NT2/D1 (cell line): ENCODE measurements at regions not wholly inside any gene's neighbourhood (a gene's known extent, or its start where the extent isn't known, plus 50 kb on each side); places are given as distances from the start of the nearest gene placed in this dataset.

Experiments used
- DNase-seq: peaks from one replicate; pipeline ENCODE4 v3.0.0-alpha.2; 2011; ENCODE audit warnings: low read depth, low spot score
- H3K27me3 ChIP-seq: 2 replicates; pipeline ENCODE4 v1.6.0; 2011; ENCODE audit warnings: mild to moderate bottlenecking; ENCODE audit not compliant: insufficient read length, insufficient read depth
- H3K36me3 ChIP-seq: 2 replicates; pipeline ENCODE4 v1.6.1; 2011; ENCODE audit warnings: mild to moderate bottlenecking, low read length, mixed read lengths; ENCODE audit not compliant: insufficient read depth, insufficient read length
- H3K4me1 ChIP-seq: 2 replicates; pipeline ENCODE4 v1.5.1; 2011; ENCODE audit not compliant: insufficient read depth, insufficient read length
- H3K4me3 ChIP-seq: 2 replicates; pipeline ENCODE4 v1.5.1; 2011; ENCODE audit warnings: low read depth; ENCODE audit not compliant: insufficient read length
- H3K9ac ChIP-seq: 2 replicates; pipeline ENCODE4 v1.6.0; 2011; ENCODE audit warnings: low read depth; ENCODE audit not compliant: insufficient read length
- H3K9me3 ChIP-seq: 2 replicates; pipeline ENCODE4 v1.5.1; 2011; ENCODE audit warnings: mild to moderate bottlenecking, low read length; ENCODE audit not compliant: insufficient read depth
- SUZ12 ChIP-seq: IDR thresholded peaks from 2 replicates; pipeline ENCODE4 v1.6.1; 2011; ENCODE audit not compliant: insufficient read length, insufficient read depth; ENCODE audit errors: extremely low read depth
- YY1 ChIP-seq: IDR thresholded peaks from 2 replicates; pipeline ENCODE4 v1.6.1; 2011; ENCODE audit not compliant: insufficient read length, insufficient read depth
- ZNF274 ChIP-seq: IDR thresholded peaks from 2 replicates; pipeline ENCODE4 v1.6.1; 2011; ENCODE audit warnings: mild to moderate bottlenecking, low read depth, low read length

DNA sequence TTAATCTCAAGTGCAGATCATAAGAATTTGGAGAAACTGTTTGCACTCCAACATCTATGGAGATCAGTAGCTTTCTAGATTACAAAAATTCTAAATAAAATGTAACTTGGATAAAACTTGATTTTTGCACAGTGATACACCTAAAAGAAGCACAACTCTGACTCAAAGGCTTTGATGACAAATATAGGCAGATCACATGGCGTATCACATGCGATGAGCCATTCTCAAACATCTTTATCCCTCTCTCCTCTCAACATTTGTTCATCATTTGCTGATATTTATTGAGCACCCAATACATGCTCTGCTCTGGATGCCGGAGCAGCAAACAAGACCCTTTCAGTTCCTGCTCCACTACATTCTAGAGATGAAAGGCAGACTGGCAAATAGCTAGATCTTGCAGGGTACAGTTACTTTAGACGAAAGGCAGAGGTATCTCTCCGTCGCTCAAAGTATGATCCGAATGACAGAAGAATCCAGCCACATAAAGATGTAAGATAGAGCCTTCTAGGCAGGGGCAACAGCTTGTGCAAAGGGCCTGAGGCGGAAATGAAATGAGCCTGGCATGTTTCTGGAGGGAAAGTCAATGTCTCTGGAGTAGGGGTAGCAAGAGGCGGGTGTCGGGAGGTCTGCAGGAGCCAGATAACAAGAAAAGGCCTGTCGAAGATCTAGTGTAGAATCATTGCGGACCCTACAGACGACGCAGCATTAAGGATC, 145.8 kb upstream of the ERRFI1 start:
- Histone ChIP-seq H3K27me3 (no peaks in the 10 kb centered on the region), H3K4me3 (no peak overlapping the region), H3K9me3 (no peaks in the 10 kb centered on the region), H3K9ac (no peak overlapping the region), H3K4me1 (peaks cover 5% of the 10 kb centered on the region), H3K36me3 (no peaks in the 10 kb centered on the region)
- DNase-seq = no peak
- no peak for TF ChIP-seq SUZ12
- TF ChIP-seq YY1 = no peak
- TF ChIP-seq ZNF274 = no peak

DNA sequence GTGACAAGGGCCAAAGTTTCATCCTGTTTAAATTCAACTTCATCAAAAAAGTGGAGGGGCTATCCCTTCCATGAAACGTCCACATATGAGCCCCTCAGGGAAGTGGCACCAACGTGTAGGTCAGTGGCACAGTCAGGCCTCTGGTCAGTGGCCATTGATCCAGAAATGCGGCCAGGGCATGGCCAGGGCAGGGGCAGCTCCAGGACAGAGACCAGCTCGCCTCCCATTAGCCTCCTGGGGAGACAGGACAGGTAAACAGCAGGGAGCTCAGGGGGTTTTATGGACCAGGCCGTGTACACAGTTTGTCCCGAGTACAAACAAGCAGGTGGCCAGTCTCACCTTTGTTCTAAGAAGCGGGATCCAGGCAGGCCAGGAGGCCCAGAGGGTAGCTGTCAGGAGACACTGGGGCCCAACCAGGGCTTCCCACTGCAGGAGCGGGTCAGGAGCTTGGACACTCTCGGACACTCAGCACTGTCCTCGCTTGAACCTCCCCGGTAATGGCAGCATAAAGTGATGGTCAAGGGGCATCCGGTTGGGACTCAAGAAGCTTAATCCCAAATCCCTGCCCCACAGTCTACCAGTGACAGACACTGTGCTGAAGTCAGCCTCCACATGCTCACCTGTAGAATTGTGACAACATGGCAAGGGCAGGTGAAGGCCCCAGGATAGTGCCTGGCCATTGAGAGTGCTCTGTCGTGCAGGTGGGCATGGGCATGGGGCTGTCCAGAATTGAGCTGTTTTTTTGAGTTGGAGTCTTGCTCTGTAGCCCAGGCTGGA, 144.1 kb upstream of the ERRFI1 start:
- no peak for DNase-seq
- TF ChIP-seq ZNF274 = no peak
- no peak for TF ChIP-seq YY1
- no peak for TF ChIP-seq SUZ12
- Histone ChIP-seq H3K4me3 (no peak overlapping the region), H3K4me1 (peaks cover 5% of the 10 kb centered on the region), H3K9me3 (no peaks in the 10 kb centered on the region), H3K36me3 (no peaks in the 10 kb centered on the region), H3K9ac (no peak overlapping the region), H3K27me3 (no peaks in the 10 kb centered on the region)

DNA sequence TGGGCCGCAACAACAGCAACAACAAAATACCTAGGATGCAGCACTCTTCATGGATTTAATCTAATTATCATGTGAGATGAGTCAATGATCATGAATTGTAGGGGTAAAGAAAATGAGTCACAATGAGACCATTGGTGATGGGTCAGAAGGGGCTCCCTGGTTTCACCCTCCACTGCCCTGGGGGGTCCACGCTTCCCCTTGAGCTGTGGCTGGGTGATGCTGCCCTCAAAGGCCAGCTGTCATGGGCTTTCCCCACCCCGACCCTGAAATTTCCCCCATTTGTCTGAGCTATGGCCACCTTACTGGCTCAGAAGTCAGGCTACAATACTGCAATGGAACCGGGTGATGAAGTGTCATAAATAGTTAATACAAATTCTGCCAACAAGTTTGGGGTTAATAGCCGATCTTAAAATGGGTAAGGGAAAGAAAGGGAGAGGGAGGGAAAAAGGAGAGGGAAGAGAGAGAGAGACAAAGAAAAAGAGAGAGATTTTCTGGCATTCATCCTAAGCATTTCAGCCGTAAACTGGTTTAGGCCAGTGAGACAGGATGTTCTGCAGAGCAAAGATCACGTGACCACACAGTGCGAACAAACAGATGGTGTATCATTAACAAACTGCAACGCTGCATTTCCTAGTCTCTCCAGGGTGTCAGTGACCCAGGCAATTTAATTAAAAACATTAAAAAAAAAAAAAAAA, 143.4 kb upstream of the ERRFI1 start:
- Histone ChIP-seq H3K4me3 (no peak overlapping the region), H3K9ac (no peak overlapping the region), H3K4me1 (peaks cover 5% of the 10 kb centered on the region), H3K9me3 (no peaks in the 10 kb centered on the region), H3K27me3 (no peaks in the 10 kb centered on the region), H3K36me3 (no peaks in the 10 kb centered on the region)
- TF ChIP-seq YY1 = no peak
- TF ChIP-seq ZNF274 = no peak
- TF ChIP-seq SUZ12 = no peak
- no peak for DNase-seq

DNA sequence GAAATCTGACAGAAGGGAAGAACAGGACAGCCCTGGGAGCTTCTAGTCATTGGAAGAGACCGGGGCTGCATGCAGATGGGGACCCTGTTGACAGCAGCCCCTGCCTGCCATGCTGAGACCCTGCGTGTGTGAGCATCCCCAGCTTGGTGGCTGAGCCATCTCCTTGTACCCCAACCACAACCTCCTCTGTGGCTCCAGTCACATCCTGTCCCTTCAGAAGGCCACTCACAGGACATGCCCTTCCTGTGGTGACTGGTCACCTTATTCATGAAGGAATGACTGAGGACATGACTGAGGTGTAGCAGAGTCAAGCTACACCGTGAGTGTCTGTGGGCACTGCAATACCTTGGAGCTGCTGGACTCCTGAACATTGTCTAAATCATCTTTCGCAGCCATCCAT, 141.8 kb upstream of the ERRFI1 start:
- DNase-seq = no peak
- no peak overlapping the region for H3K9ac ChIP-seq
- peaks cover 5% of the 10 kb centered on the region for H3K4me1 ChIP-seq

DNA sequence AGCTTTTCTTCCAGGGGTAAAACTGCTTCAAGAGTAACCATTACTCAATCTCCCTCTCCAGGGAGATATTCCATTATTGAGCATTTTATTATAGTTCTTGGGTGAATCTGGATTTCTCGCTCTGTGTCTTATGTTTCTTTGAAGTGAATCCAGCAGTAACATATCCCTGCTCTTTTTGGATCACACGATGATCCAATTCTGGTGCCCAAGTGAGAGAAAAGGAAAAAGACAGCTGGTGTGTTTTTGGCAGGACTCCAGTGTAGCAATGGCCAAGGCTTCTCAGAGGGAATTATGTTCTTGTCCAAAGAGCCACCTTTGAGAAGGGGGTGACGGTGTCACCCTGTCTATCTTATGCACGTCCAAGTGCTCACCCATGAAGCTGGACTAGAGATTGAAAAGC, 140.3 kb upstream of the ERRFI1 start:
- Histone ChIP-seq H3K36me3 (no peaks in the 10 kb centered on the region), H3K9me3 (no peaks in the 10 kb centered on the region), H3K27me3 (no peaks in the 10 kb centered on the region), H3K4me1 (peaks cover 5% of the 10 kb centered on the region), H3K9ac (no peak overlapping the region), H3K4me3 (no peak overlapping the region)
- TF ChIP-seq YY1 (no peak), SUZ12 (no peak), ZNF274 (no peak)
- DNase-seq = no peak

More for the DNA sequence above, 141.8 kb upstream of the ERRFI1 start:
- Histone ChIP-seq H3K27me3 (no peaks in the 10 kb centered on the region), H3K36me3 (no peaks in the 10 kb centered on the region), H3K9me3 (no peaks in the 10 kb centered on the region), H3K4me3 (no peak overlapping the region)
- TF ChIP-seq SUZ12 = no peak
- no peak for TF ChIP-seq YY1
- no peak for TF ChIP-seq ZNF274

GRCh38 chr1:8165595-8166360, 139.7 kb upstream of the ERRFI1 start:
- Histone ChIP-seq H3K9me3 (no peaks in the 10 kb centered on the region), H3K4me1 (peaks cover 5% of the 10 kb centered on the region), H3K9ac (no peak overlapping the region), H3K4me3 (no peak overlapping the region), H3K27me3 (no peaks in the 10 kb centered on the region), H3K36me3 (no peaks in the 10 kb centered on the region)
- DNase-seq = no peak
- TF ChIP-seq ZNF274 = no peak
- TF ChIP-seq YY1 = no peak
- no peak for TF ChIP-seq SUZ12

- peaks cover 5% of the 10 kb centered on the region for H3K4me1 ChIP-seq
- H3K9ac ChIP-seq = no peak overlapping the region
- H3K4me3 ChIP-seq = no peak overlapping the region
- TF ChIP-seq YY1 = no peak
- no peak for TF ChIP-seq ZNF274
- TF ChIP-seq SUZ12 = no peak
- no peaks in the 10 kb centered on the region for H3K9me3 ChIP-seq
- no peaks in the 10 kb centered on the region for H3K27me3 ChIP-seq
- DNase-seq = no peak
- H3K36me3 ChIP-seq = no peaks in the 10 kb centered on the region
These were observed 138.6 kb upstream of the ERRFI1 start for GRCh38 chr1:8164670-8165069.
